Transverse colon (tissue), 3 donors: ENCODE measurements at regions not wholly inside any gene's neighbourhood (a gene's known extent, or its start where the extent isn't known, plus 50 kb on each side); places are given as distances from the start of the nearest gene placed in this dataset.

ENCODE experiments used
- CTCF ChIP-seq, 5 experiments: fragments of 200-600 bp in 3 of 5; fragments of 450-650 bp in 2 of 5; sonication (generic) in 3 of 5; IDR thresholded peaks; 1 replicate in 2 of 5; 2 replicates in 3 of 5; pipeline ENCODE4 v1.5.1; 2016 to 2017; ENCODE audit warnings: antibody characterized with exemption in 5 of 5, inconsistent platforms in 3 of 5, mild to moderate bottlenecking in 2 of 5, moderate library complexity in 1 of 5
- POLR2A ChIP-seq: fragments of 450-650 bp; IDR thresholded peaks from one replicate; pipeline ENCODE4 v1.6.1; 2016; ENCODE audit warnings: antibody characterized with exemption, mild to moderate bottlenecking, moderate library complexity

- TF ChIP-seq POLR2A (no peak), CTCF (IDR thresholded peaks at IDR 0.05) (no peak)
Observed at GRCh38 chr1:80050523-80050922, 1044.0 kb upstream of the ADGRL4 start.
